A673 (cell line): ENCODE measurements at regions not wholly inside any gene's neighbourhood (a gene's known extent, or its start where the extent isn't known, plus 50 kb on each side); places are given as distances from the start of the nearest gene placed in this dataset.

Source experiments
- CTCF ChIP-seq: fragments of 300-800, 200-600 bp; sonication (generic); conservative IDR thresholded peaks from 2 replicates; pipeline ENCODE4 v1.5.1; 2017; ENCODE audit warnings: low read depth, mild to moderate bottlenecking, antibody characterized with exemption, low read length, moderate library complexity, mixed read lengths
- EZH2 ChIP-seq: fragments of 200-600 bp; sonication (generic); IDR thresholded peaks from 2 replicates; pipeline ENCODE4 v1.6.1; 2017; ENCODE audit warnings: borderline replicate concordance, low read depth, mild to moderate bottlenecking, mixed read lengths, antibody characterized with exemption, low read length; ENCODE audit not compliant: poor library complexity, severe bottlenecking

DNA sequence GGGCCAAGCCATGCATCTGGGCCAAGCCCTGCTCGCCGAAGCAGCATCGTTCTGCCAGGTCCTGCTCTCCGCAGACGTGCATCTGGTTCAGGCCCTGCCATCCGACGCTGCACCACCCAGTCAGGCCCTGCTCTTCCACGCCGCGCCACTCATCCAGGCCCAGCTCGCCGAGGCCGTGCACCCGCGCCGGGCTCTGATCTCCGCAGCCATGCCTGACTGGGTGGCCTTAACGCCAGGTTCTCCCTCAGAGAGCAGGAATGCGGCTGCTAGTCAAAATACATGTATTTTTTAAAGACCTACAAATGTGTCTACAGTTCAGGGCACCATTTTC, 891.1 kb upstream of the CTNND2 start:
- no peak for TF ChIP-seq CTCF
- TF ChIP-seq EZH2, result no peak
